ENCODE measurements at regions not wholly inside any gene's neighbourhood (a gene's known extent, or its start where the extent isn't known, plus 50 kb on each side); places are given as distances from the start of the nearest gene placed in this dataset.

DNA sequence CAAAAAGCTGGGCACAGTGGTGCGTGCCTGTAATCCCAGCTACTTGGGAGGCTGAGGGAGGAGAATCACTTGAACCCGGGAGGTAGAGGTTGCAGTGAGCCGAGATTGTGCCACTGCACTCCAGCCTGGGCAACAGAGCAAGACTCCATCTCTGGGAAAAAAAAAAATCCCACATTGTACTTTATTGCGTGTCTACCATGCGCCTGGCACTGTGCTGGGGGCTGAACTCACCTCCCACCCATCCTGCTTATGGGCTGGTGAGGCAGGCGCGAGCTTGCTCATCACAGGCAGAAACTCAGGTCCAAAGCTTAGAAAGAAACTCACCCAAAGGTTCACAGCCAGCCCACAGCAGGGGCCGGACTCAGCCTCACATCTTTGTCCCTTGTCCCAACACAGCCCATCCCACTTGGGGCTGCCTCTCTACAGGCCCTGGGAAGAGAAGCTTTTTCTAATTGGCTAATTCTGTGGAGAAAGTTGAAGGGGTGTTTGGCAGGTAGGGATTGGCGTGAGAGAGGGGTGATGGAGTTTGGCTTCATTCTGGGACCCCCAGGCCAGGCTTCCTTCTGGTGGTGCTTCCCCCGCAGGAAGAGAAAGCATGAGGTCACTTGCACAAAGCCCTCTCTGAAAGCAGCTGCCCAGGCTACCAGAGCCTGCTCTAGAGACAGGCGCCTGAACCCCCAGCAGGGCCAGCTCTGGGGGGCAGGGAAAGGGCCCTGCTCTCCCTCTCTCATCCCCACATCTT lies 122.6 kb upstream of the SMAD3 start:
- intact Hi-C loops (cut with micrococcal nuclease): no loop called here

DNA sequence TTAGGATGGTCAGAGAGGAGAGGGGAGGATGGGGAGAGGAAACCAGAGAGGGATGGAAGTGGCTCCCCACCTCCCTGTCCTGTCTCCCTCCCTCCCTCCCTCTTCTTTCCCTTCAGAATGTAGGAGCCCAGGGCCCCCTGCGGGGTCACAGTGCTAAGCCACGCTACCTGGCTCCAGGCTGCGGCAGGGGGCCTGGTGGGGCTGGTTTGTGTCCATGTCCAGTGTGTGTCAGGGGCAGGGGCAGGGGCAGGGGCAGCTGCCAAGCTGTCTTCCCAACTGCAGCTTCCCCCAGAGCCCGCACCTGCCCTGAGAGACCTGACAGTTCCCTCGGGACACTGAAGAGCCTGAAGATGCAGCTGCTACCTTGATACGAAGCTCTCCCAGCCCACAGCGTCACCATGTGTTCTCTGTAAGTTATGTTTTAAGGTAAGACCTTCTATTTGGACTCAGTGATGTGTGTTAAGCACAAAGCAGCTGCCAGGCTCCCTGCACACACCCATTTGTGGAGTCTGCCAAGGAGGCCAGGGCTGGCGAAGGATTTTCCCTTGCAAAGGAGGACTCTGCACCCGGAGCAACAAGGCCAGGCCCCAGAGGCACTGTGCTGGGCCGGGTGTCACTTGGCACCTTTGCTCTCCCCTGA lies 121.8 kb upstream of the SMAD3 start:
- intact Hi-C loops (cut with micrococcal nuclease): no loop called here

- intact Hi-C loops (cut with micrococcal nuclease): no loop called here
These were observed 121.3 kb upstream of the SMAD3 start for GRCh38 chr15:66944121-66944520.

DNA sequence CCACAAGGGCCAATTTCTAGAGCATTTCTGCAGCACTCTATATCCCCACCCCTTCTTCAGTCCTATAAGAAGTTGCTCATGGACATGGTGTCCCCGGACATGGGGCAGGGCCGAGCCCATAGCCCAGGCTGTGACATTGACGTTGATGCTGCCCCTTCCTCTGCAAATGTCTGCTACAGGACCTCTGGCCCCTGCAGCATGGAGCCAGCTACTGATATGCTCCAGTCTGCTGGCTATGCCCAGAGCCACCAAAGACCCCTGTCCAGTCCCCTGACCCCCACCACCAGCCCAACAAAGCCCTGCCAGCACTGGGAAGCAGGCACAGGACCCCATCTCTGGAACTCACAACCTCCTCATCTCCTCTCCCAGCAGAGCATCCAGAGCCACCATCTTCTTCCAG lies 120.1 kb upstream of the SMAD3 start:
- intact Hi-C loops (cut with micrococcal nuclease): loop anchor here (5.0 kb wide), 2 partner anchors 137 to 187 kb away; no protein-coding TSS in a partner anchor

- intact Hi-C loops (cut with micrococcal nuclease): loop anchor here (1.0 to 5.0 kb wide), 7 partner anchors 123 to 890 kb away; no protein-coding TSS in a partner anchor
These were observed 119.6 kb upstream of the SMAD3 start for GRCh38 chr15:66945842-66946241.

GRCh38 chr15:66946578-66947164 lies 118.7 kb upstream of the SMAD3 start:
- intact Hi-C loops (cut with micrococcal nuclease): loop anchor here (1.0 to 5.0 kb wide), 7 partner anchors 122 to 890 kb away; no protein-coding TSS in a partner anchor

DNA sequence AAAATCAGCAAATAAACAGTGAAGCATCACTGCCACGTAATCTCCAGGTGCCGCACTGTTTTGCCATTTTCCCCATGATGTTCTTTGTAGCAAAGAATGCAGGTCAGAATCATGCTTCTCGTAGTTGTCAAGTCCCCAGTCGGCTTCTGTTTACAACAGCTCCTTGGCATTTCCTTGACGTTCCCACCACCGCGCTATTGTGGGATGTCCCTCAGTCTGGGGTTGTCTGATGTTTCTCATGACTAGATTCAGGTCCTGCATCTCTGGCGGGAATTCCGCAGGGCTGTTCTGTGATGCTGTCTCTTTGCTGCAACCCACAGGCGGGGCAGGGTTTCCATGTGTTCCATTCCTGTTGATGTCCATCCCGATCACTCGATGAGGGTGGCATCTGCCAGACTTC lies 117.9 kb upstream of the SMAD3 start:
- intact Hi-C loops (cut with micrococcal nuclease): loop anchor here (2.0 to 5.0 kb wide), 3 partner anchors 121 to 185 kb away; no protein-coding TSS in a partner anchor

GRCh38 chr15:66948294-66948693 lies 117.1 kb upstream of the SMAD3 start:
- intact Hi-C loops (cut with micrococcal nuclease): loop anchor here (5.0 kb wide), 2 partner anchors 134 to 184 kb away; no protein-coding TSS in a partner anchor

DNA sequence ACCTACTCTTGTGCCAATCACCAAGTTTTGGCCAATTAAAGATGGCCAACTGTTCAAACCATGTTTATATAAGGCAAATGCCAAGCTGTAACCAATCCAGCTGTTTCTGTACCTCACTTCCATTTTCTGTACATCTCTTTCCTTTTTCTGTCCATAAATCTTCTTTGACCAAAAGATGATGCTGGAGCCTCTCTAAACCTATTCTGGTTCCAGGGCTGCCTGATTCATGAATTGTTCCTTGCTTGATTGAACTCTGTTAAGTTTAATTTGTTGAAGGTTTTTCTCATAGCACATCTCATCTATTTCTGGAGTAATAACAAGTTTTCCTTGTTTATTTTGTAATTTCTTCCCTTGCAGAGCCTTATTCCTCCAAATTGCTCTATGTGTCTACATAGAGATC lies 115.3 kb upstream of the SMAD3 start:
- intact Hi-C loops (cut with micrococcal nuclease): no loop called here

DNA sequence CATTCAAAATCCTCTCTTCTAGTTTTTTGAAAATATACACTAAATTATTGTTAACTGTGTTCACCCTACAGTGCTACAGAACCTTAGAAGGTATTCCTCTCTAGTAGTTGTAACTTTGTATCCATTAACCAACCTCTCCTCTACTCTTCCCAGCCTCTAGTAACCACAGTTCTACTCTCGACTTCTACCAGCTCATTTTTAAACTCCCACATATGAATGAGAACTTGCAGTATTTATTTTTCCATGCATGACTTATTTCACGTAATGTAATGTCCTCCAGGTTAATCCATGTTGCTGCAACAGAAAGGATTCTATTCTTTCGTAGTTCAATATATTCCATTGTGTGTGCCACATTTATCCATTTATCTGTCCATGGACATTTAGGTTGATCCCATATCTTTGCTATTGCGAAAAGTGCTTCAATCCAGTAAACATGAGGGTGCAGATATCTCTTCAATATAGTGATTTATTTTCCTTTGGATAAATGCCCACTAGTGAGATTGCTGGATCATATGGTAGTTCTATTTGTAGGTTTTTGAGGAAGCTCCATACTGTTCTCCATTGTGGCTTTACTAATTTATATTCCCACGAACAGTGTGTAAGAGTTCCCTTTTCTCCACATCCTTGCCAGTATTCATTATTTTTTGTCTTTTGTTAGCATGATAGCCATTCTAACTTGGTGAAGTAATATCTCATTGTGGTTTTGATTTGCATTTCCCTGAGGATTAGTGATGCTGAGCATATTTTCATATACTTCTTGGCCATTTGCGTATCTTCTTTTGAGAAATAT lies 113.7 kb upstream of the SMAD3 start:
- intact Hi-C loops (cut with micrococcal nuclease): no loop called here

DNA sequence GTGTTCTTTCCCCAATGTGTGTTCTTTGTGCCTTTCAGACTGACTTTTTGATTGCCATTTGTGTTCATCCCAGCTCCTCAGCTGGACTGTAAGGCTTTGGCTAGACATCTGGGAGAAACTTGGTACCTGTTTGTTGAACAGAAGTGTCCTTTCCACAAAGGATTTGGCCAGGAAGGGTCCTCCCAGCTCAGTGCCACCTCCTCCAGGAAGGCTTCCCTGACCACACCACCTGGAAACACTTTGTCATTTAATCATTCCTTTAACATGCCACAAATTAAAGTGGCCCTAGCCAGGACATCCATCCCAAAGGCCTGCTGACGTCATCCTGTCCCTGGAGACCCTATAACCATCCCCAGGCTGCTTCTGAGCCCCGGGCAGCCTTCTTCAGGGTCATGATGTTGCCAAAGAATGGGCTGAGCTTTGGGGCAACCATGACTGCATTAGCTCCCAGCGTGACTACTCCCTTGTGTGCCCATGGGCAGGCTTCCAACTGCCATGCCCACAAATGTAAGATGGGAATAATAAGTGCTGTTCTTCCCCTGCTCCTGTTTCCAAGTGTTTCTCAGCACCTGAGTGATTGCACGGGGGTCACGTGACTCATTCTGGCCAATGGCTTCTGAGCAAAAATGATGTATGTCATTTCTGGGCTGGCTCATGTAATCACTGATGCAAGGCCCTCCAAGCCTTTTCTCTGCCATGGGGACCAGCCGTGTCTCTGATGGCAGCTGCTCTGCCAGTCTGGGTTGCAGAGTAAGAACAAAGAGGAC lies 112.5 kb upstream of the SMAD3 start:
- intact Hi-C loops (cut with micrococcal nuclease): no loop called here

GRCh38 chr15:66953523-66954229 lies 111.7 kb upstream of the SMAD3 start:
- intact Hi-C loops (cut with micrococcal nuclease): no loop called here

GRCh38 chr15:66954601-66955000 lies 110.8 kb upstream of the SMAD3 start:
- intact Hi-C loops (cut with micrococcal nuclease): no loop called here

DNA sequence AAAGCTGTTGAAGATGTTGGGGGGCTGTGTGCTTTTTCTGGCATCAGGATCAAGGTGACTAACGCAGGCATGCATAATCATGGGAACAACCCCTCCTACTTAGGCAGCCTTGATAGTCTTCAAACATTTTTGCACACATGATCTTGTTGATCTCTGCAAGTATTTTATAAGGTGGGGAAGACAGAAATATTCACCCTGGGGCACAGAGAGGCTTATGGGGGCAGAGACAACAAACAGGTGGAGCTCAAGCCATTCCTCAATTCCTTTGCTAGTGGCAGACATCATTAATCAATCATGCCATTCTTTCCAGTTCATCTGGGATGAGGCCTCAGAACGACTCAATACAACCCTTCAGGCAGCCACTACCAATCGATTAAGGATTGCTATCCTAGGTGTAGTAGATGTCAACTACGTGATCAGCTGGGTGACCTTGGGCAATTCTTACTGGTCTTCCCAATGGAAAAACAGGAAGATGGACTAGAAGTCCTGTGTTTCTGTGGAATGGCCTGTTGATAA lies 110.3 kb upstream of the SMAD3 start:
- intact Hi-C loops (cut with micrococcal nuclease): no loop called here

GRCh38 chr15:66955871-66956585 lies 109.4 kb upstream of the SMAD3 start:
- intact Hi-C loops (cut with micrococcal nuclease): no loop called here

DNA sequence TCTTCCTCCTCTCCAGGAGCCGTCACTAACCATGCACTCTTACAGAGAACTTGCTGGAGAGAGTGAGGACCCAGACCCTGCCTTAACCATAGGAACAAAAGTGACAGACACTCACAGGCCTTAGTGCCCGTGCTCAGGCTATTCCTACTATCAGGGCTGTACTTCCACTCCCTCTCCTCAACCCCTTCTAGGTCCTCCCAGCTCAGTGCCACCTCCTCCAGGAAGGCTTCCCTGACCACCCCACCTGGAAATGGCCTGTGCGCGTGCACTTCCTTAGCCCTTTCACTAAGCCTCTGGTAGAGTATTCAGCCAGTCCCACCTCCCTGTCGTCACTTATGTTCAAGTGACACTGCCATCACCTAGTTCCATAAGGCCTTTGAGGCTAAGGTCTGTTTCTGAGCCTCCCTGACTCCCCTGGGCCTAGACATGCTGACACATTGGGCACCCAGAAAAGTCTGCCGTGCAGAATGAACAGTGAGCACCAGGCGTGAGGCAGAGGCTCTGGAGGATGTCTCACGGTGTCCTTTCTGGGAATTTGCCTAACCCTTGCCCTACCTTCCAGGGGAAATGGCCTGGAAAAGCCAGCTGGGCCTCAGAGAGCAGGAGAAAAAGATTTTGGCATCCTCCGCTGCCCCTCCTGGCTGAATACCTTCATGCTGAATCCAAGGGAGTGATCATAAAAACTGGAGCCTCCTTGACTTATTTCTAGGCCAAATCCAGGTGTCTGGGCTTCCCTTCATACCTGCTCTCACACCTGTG lies 108.6 kb upstream of the SMAD3 start:
- intact Hi-C loops (cut with micrococcal nuclease): no loop called here

GRCh38 chr15:66957431-66957720 lies 108.0 kb upstream of the SMAD3 start:
- intact Hi-C loops (cut with micrococcal nuclease): no loop called here

DNA sequence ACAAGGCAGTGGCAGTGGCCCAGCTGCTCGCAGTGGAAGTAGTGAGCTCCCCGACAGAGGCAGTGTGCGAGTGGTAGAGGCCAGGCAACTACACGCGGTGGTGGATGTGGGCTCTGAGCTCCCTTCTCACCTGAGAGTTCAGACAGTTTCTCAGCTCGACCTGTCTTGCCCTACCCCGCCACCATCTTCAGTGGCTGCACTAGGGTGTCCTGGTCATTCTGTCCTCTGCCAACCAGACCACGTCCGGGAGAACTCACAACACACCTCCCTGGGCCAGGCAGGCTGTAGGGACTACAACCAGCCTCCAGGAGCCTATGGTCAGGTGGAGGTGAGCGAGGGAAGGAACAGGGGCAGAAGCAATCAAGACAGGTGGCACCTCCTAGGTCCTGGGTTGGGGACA lies 106.3 kb upstream of the SMAD3 start:
- intact Hi-C loops (cut with micrococcal nuclease): no loop called here

DNA sequence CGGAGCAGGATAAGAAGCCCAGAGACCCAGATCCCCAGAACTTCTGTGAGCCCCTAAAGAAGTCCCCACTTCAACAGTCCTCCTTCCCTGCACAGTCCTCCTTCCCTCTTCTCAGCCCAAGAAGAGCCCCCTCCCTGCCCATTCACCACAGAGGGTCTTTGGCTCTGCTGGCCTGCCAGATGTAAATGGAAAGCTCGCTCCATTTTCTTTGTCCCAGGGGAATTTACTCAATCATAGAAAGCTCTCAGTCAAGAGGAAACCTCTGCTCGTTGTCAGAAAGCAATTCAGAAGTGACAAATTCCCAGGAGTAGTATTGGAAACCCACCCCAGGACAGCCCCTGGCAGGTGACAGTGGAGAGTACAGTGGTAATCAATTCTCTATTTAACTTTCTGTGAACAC lies 105.5 kb upstream of the SMAD3 start:
- intact Hi-C loops (cut with micrococcal nuclease): no loop called here

Data from T-helper 1 cell treated with Interleukin-12 subunit alpha and Interleukin-12 subunit beta and Interleukin-4 antibody, amounts not matched to agents 30 ng/mL and 1 ng/mL, for 36 hours (primary cell).